Choroid plexus epithelial cell (primary cell): ENCODE measurements at regions not wholly inside any gene's neighbourhood (a gene's known extent, or its start where the extent isn't known, plus 50 kb on each side); places are given as distances from the start of the nearest gene placed in this dataset.

Source experiments
- DNase-seq: peaks from one replicate; pipeline ENCODE4 v3.0.0-alpha.2; 2010; ENCODE audit warnings: low read depth
- H3K4me3 ChIP-seq: 2 replicates; pipeline ENCODE4 v1.5.1; 2011; ENCODE audit warnings: low read depth, mild to moderate bottlenecking, control low read depth, low read length, moderate library complexity
- CTCF ChIP-seq: conservative IDR thresholded peaks from 2 replicates; pipeline ENCODE4 v1.5.1; 2011; ENCODE audit warnings: low read depth, mild to moderate bottlenecking, control low read depth, inconsistent platforms, low read length, moderate library complexity

- DNase-seq, result no peak
- H3K4me3 ChIP-seq, result no peak overlapping the region
- TF ChIP-seq CTCF, result no peak
These were observed 116.8 kb downstream of the TRIM36 start for GRCh38 chr5:115052948-115053347.

GRCh38 chr5:115050866-115051265 is 118.8 kb downstream of the TRIM36 start:
- no peak for TF ChIP-seq CTCF
- DNase-seq, result no peak
- H3K4me3 ChIP-seq, result no peak overlapping the region

- no peak overlapping the region for H3K4me3 ChIP-seq
- no peak for TF ChIP-seq CTCF
- no peak for DNase-seq
These were observed 135.8 kb downstream of the TRIM36 start for GRCh38 chr5:115033861-115034260.

- DNase-seq, result no peak
- no peak for TF ChIP-seq CTCF
- H3K4me3 ChIP-seq, result no peak overlapping the region
These were observed 141.2 kb downstream of the TRIM36 start for GRCh38 chr5:115028557-115028956.

GRCh38 chr5:115024922-115025321 is 144.8 kb downstream of the TRIM36 start:
- no peak overlapping the region for H3K4me3 ChIP-seq
- no peak for DNase-seq
- TF ChIP-seq CTCF, result no peak

GRCh38 chr5:115022303-115022702 is 147.4 kb downstream of the TRIM36 start:
- no peak for DNase-seq
- TF ChIP-seq CTCF, result no peak
- H3K4me3 ChIP-seq, result no peak overlapping the region

- no peak for TF ChIP-seq CTCF
- H3K4me3 ChIP-seq, result no peak overlapping the region
- no peak for DNase-seq
These were observed 153.1 kb downstream of the TRIM36 start for GRCh38 chr5:115016646-115017045.
